ENCODE measurements at regions not wholly inside any gene's neighbourhood (a gene's known extent, or its start where the extent isn't known, plus 50 kb on each side); places are given as distances from the start of the nearest gene placed in this dataset.

- no peak for DNase-seq (ENCODE audit: low read depth in 1 of 2, low spot score in 1 of 2)
- no peak overlapping the region for H3K27ac ChIP-seq (replicated peaks)
- TF ChIP-seq SPI1 (IDR thresholded peaks at IDR 0.05; ENCODE audit: borderline replicate concordance, low read depth) (no peak), POLR2AphosphoS5 (IDR thresholded peaks at IDR 0.05; ENCODE audit: low read depth) (no peak), GABPA (IDR thresholded peaks at IDR 0.05; ENCODE audit: low read depth) (no peak), CTCF (IDR thresholded peaks at IDR 0.05; ENCODE audit: insufficient read depth, low read length) (no peak)
- TF ChIP-seq, protein P1, sequence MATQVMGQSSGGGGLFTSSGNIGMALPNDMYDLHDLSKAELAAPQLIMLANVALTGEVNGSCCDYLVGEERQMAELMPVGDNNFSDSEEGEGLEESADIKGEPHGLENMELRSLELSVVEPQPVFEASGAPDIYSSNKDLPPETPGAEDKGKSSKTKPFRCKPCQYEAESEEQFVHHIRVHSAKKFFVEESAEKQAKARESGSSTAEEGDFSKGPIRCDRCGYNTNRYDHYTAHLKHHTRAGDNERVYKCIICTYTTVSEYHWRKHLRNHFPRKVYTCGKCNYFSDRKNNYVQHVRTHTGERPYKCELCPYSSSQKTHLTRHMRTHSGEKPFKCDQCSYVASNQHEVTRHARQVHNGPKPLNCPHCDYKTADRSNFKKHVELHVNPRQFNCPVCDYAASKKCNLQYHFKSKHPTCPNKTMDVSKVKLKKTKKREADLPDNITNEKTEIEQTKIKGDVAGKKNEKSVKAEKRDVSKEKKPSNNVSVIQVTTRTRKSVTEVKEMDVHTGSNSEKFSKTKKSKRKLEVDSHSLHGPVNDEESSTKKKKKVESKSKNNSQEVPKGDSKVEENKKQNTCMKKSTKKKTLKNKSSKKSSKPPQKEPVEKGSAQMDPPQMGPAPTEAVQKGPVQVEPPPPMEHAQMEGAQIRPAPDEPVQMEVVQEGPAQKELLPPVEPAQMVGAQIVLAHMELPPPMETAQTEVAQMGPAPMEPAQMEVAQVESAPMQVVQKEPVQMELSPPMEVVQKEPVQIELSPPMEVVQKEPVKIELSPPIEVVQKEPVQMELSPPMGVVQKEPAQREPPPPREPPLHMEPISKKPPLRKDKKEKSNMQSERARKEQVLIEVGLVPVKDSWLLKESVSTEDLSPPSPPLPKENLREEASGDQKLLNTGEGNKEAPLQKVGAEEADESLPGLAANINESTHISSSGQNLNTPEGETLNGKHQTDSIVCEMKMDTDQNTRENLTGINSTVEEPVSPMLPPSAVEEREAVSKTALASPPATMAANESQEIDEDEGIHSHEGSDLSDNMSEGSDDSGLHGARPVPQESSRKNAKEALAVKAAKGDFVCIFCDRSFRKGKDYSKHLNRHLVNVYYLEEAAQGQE (IDR thresholded peaks at IDR 0.05; ENCODE audit: insufficient replicate concordance, low read depth), result no peak
- H3K27me3 ChIP-seq (ENCODE audit: insufficient read depth, poor library complexity, severe bottlenecking), result no peaks in the 10 kb centered on the region
- no peak overlapping the region for H3K4me3 ChIP-seq (replicated peaks; ENCODE audit: insufficient read depth, low read length)
These were observed 374.1 kb downstream of the LRATD1 start for GRCh38 chr2:15006667-15007066.

DNA sequence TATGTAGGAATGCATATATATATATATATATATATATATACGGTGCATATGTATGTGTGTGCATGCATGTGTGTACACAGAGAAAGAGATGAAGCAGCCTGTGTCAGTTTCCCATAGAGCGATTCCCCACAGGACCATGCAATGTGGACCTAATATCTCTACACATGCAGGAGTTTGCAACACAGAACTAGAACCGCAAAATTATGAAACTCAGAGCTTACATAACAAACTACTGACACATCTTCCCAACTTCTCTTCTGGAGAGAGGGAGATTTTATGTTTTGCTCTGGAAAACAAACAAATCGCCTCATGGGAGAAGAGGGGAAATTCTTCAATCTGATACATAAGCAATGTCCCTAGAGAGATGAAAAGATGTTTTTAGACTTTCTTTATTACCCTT, 377.2 kb downstream of the LRATD1 start:
- Histone ChIP-seq H3K4me3 (replicated peaks; ENCODE audit: insufficient read depth, low read length) (no peak overlapping the region), H3K27me3 (ENCODE audit: insufficient read depth, poor library complexity, severe bottlenecking) (no peaks in the 10 kb centered on the region), H3K27ac (replicated peaks) (peak overlapping the region; percentile 45)
- 0 out of 2 replicates have a peak, but pooled peaks have one; percentile 28 for TF ChIP-seq POLR2AphosphoS5 (IDR thresholded peaks at IDR 0.05; ENCODE audit: low read depth)
- TF ChIP-seq GABPA (IDR thresholded peaks at IDR 0.05; ENCODE audit: low read depth), result no peak
- TF ChIP-seq SPI1 (IDR thresholded peaks at IDR 0.05; ENCODE audit: borderline replicate concordance, low read depth), result peak; percentile 46; the same call in 1 of the 2 replicates
- peak; percentile 78 to 92 for DNase-seq (ENCODE audit: low read depth in 1 of 2, low spot score in 1 of 2)

DNA sequence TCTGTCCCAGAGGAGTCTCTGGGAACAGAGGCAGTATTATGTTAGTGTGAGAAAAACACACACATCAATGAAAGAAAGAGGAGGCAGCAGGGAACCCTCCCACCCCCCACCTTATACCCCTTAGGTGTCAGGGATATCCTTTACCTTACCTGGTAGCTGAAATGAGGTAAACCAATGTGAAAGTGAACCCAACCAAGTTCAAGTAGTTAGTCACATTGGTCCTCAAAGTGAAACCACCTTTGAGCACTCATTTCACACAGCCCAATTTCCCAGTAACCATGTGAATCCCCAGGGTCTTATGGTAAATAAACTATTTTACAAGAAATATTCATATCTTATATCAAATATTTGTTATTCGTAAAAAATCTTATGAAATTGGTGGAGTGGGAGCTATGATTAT, 377.8 kb downstream of the LRATD1 start:
- TF ChIP-seq SPI1 (IDR thresholded peaks at IDR 0.05; ENCODE audit: borderline replicate concordance, low read depth) (no peak), GABPA (IDR thresholded peaks at IDR 0.05; ENCODE audit: low read depth) (no peak), POLR2AphosphoS5 (IDR thresholded peaks at IDR 0.05; ENCODE audit: low read depth) (no peak), CTCF (IDR thresholded peaks at IDR 0.05; ENCODE audit: insufficient read depth, low read length) (no peak)
- TF ChIP-seq, protein P1 (IDR thresholded peaks at IDR 0.05; ENCODE audit: insufficient replicate concordance, low read depth), result no peak
- H3K27me3 ChIP-seq (ENCODE audit: insufficient read depth, poor library complexity, severe bottlenecking), result no peaks in the 10 kb centered on the region

DNA sequence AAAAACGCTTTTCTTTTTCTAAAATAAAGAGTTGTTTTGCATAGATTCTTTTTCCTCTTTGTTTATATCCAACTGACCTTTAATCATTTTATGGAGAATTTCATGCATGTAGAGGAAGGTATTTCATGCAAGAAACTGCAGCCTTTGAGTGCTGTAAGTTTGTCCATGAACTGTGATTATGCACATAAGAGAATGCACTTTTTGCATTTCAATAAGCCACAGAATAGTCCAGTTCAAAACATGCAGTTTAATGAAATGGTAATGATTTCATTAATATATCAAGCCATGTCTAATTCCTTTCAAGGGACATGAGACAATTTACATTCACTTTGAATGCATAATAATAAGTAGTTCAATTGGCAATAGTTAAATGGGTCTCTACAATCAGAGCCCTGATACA, 386.3 kb downstream of the LRATD1 start:
- no peak for DNase-seq (ENCODE audit: low read depth in 1 of 2, low spot score in 1 of 2)
- Histone ChIP-seq H3K27me3 (ENCODE audit: insufficient read depth, poor library complexity, severe bottlenecking) (no peaks in the 10 kb centered on the region), H3K27ac (replicated peaks) (no peak overlapping the region), H3K4me3 (replicated peaks; ENCODE audit: insufficient read depth, low read length) (no peak overlapping the region)
- TF ChIP-seq CTCF (IDR thresholded peaks at IDR 0.05; ENCODE audit: insufficient read depth, low read length), result no peak
- TF ChIP-seq, protein P1 (IDR thresholded peaks at IDR 0.05; ENCODE audit: insufficient replicate concordance, low read depth), result no peak
- no peak for TF ChIP-seq POLR2AphosphoS5 (IDR thresholded peaks at IDR 0.05; ENCODE audit: low read depth)
- no peak for TF ChIP-seq GABPA (IDR thresholded peaks at IDR 0.05; ENCODE audit: low read depth)
- TF ChIP-seq SPI1 (IDR thresholded peaks at IDR 0.05; ENCODE audit: borderline replicate concordance, low read depth), result no peak

More for the DNA sequence above, 377.8 kb downstream of the LRATD1 start:
- Histone ChIP-seq H3K27ac (replicated peaks) (peak overlapping the region; percentile 45), H3K4me3 (replicated peaks; ENCODE audit: insufficient read depth, low read length) (no peak overlapping the region)
- DNase-seq (ENCODE audit: low read depth in 1 of 2, low spot score in 1 of 2), result no peak

Measured in HL-60 (cell line).